ENCODE measurements at regions not wholly inside any gene's neighbourhood (a gene's known extent, or its start where the extent isn't known, plus 50 kb on each side); places are given as distances from the start of the nearest gene placed in this dataset.

DNA sequence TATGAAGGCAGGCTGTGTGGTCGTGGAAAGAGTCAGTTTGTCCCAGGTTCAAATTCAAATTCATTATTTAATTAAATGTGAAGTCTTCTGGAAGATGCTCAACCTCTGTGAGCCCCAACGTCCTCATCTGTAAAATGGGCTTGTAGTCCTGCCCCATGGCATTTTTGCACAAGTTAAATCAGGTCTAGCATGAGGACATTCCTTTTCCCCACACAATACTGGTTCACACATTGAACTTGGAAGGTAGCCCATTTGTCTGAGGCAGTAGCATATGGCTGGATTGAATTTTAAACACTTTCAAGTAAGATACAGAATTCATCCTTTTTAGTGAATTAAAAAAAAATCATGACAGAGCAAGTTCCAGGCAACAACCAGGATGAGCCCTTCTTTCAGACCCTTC, 665.4 kb upstream of the HS6ST1 start:
- TF ChIP-seq, protein P1, sequence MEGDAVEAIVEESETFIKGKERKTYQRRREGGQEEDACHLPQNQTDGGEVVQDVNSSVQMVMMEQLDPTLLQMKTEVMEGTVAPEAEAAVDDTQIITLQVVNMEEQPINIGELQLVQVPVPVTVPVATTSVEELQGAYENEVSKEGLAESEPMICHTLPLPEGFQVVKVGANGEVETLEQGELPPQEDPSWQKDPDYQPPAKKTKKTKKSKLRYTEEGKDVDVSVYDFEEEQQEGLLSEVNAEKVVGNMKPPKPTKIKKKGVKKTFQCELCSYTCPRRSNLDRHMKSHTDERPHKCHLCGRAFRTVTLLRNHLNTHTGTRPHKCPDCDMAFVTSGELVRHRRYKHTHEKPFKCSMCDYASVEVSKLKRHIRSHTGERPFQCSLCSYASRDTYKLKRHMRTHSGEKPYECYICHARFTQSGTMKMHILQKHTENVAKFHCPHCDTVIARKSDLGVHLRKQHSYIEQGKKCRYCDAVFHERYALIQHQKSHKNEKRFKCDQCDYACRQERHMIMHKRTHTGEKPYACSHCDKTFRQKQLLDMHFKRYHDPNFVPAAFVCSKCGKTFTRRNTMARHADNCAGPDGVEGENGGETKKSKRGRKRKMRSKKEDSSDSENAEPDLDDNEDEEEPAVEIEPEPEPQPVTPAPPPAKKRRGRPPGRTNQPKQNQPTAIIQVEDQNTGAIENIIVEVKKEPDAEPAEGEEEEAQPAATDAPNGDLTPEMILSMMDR (IDR thresholded peaks at IDR 0.05; ENCODE audit: low read depth, low read length, missing control alignments) = no peak
- no peak overlapping the region for H3K4me3 ChIP-seq (replicated peaks; ENCODE audit: low read depth, low read length)
- no peak for DNase-seq (ENCODE audit: extremely low read depth, low read depth)

DNA sequence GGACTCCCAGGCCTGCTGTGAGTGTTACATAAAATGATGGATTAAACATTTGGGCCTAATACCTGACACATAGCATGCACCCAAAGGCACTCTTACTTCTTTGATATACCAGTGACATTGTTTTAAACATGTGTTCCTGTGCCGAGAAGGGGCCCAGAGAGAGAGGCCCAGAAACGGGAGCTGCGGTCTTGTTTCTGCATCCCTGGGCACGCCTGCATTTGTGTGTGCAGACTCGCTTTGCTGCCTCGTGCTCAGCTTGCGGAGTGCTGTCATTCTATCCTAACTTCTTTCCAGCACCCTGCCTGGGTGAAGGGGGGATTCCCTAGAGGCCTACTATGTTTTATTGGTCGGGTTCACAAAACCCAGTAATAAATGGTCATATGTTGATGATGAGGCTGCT, 666.2 kb upstream of the HS6ST1 start:
- TF ChIP-seq, protein P1 (IDR thresholded peaks at IDR 0.05; ENCODE audit: low read depth, low read length, missing control alignments) = no peak
- no peak for DNase-seq (ENCODE audit: extremely low read depth, low read depth)
- H3K4me3 ChIP-seq (replicated peaks; ENCODE audit: low read depth, low read length) = no peak overlapping the region

DNA sequence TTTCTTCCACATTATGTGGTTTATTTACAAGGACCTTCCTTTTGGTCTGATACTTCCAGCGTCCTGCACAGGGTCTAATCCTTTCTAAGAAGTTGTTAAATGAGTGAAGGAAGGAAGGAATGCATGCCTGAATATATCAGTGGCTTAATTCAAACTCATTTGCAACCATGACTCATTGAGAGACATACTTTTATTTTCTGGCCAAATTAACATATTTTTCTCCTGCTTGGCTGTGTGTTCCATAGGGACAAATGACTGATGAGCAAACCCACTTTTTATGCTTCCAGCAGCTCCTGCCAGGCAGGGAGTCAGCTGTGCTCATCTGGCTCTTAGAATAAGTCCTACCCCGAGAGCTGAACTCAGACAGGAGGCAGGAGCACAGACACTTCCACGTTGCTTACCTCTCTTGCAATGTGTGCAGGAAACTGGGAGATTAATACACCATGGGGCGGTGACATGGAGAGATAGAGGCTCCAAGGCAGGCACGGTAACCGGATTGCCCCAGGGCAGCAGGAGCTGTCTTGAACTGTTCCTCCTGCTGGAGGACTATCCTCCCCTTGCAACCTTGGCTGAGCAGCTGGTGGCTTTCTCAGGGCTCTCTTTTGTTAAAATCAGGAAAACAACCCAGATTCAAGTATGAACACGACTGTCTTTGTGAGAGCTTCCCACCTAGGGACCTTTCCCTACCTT, 667.5 kb upstream of the HS6ST1 start:
- TF ChIP-seq, protein P1 (IDR thresholded peaks at IDR 0.05; ENCODE audit: low read depth, low read length, missing control alignments) = no peak
- no peak for DNase-seq (ENCODE audit: extremely low read depth, low read depth)
- H3K4me3 ChIP-seq (replicated peaks; ENCODE audit: low read depth, low read length) = no peak overlapping the region

DNA sequence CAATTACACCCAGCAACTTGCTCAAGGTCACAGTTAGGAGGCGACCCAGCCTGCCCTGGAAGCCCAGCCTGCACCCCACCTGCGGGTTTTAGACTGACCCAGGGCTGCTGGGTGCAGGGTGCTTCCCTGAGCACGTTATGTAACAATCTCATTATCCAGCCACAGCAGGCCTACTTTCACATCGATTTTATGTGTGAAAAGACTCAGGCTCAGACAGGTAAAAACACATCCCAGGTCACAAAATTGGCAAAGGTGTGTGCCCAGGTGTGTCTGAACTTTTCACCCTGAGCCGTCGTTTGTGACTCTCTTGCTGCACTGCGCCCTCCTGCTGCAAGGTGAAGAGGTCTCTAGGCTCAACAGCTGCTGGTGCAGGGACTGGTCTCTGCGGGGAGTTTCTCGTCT, 668.2 kb upstream of the HS6ST1 start:
- TF ChIP-seq, protein P1 (IDR thresholded peaks at IDR 0.05; ENCODE audit: low read depth, low read length, missing control alignments) = no peak
- DNase-seq (ENCODE audit: extremely low read depth, low read depth) = no peak
- H3K4me3 ChIP-seq (replicated peaks; ENCODE audit: low read depth, low read length) = no peak overlapping the region

DNA sequence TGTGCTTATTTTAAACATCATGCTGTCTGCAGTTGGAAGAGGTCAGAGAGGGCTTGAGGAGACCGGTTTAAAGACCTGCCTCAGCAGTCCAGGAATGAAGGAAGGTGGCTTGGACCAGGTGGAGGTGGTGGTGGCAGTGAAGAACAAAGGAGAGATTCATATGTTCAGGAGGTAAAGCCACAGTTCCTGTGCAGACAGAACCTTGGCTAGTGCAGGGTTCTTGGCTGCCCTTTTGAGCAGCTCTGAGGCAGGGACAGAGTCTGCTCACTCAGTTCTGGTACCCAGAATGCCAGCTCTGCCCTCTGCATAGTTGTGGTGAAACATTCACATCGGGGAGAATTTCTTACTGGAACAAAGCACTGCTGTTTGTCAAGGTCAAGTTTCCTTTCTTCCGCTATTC, 669.7 kb upstream of the HS6ST1 start:
- no peak overlapping the region for H3K4me3 ChIP-seq (replicated peaks; ENCODE audit: low read depth, low read length)
- no peak for DNase-seq (ENCODE audit: extremely low read depth, low read depth)
- TF ChIP-seq, protein P1 (IDR thresholded peaks at IDR 0.05; ENCODE audit: low read depth, low read length, missing control alignments) = no peak

DNA sequence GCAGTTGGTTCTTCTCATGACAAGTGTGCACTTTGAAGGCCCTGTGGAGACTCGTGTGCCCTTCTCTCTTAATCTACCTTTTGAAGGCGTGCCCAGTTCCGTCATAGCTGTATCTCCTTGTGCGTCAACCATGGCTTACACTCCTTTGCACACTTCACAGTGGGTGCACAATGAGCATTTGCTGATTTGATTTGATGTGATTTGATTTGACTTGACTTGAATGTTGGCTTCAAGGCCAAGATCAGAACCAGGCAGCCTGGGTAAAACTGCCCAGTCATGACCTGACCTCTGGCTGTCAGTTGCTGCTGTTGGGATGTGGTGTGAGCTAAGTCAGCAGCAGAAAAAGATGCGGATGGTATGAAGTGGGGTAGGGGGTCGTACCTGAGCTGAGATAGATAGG, 670.3 kb upstream of the HS6ST1 start:
- DNase-seq (ENCODE audit: extremely low read depth, low read depth) = no peak
- no peak overlapping the region for H3K4me3 ChIP-seq (replicated peaks; ENCODE audit: low read depth, low read length)
- TF ChIP-seq, protein P1 (IDR thresholded peaks at IDR 0.05; ENCODE audit: low read depth, low read length, missing control alignments) = no peak

DNA sequence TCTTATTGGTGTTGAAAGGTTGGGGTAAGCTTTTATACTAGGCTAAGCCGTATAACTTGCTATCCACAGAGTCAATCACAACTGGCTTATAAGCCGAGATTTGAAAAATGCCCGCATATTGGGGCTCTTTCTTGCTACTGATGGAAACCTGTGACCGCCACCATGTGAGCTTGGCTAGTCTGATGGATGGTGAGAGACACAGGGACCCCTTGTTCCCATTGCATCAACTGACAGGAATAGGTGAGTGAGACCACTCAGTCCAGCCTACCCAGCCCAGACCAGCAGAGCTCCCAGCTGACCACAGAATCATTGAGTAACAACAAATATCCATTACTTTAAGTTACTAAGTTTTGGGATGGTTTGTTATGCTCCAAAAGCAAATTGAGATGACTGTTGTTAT, 676.4 kb upstream of the HS6ST1 start:
- no peak overlapping the region for H3K4me3 ChIP-seq (replicated peaks; ENCODE audit: low read depth, low read length)
- TF ChIP-seq, protein P1 (IDR thresholded peaks at IDR 0.05; ENCODE audit: low read depth, low read length, missing control alignments) = no peak
- no peak for DNase-seq (ENCODE audit: extremely low read depth, low read depth)
